Fibroblast of lung (primary cell): ENCODE measurements at regions not wholly inside any gene's neighbourhood (a gene's known extent, or its start where the extent isn't known, plus 50 kb on each side); places are given as distances from the start of the nearest gene placed in this dataset.

Source experiments
- DNase-seq, 2 donors: peaks; one replicate each; pipeline versions ENCODE4 v3.0.0 to v3.0.0-alpha.2; 2010; ENCODE audit warnings: low read depth in 2 of 2
- H2AFZ ChIP-seq: 2 replicates; pipeline ENCODE4 v1.5.1; 2012; ENCODE audit warnings: low read length, control low read depth, inconsistent platforms
- H3K27ac ChIP-seq: 2 replicates; pipeline ENCODE4 v1.5.1; 2011; ENCODE audit warnings: low read length, control low read depth; ENCODE audit not compliant: insufficient read depth
- H3K27me3 ChIP-seq: 2 replicates; pipeline ENCODE4 v1.5.1; 2011; ENCODE audit warnings: mild to moderate bottlenecking, low read length; ENCODE audit not compliant: control insufficient read depth, insufficient read depth
- H3K36me3 ChIP-seq: 2 replicates; pipeline ENCODE4 v1.5.1; 2011; ENCODE audit warnings: low read length; ENCODE audit not compliant: control insufficient read depth, insufficient read depth
- H3K4me1 ChIP-seq: 2 replicates; pipeline ENCODE4 v1.5.1; 2011; ENCODE audit warnings: low read length; ENCODE audit not compliant: control insufficient read depth, insufficient read depth; ENCODE audit errors: extremely low read depth
- H3K4me2 ChIP-seq: 2 replicates; pipeline ENCODE4 v1.5.1; 2011; ENCODE audit warnings: low read length, control low read depth; ENCODE audit not compliant: insufficient read depth; ENCODE audit errors: extremely low read depth
- H3K4me3 ChIP-seq, 4 experiments: fragments of 200-600 bp in 1 of 4; sonication (generic) in 1 of 4; replicated peaks in 1 of 4; 2 replicates each; pipeline ENCODE4 v1.5.1; 2011 to 2016; ENCODE audit warnings: low read length in 4 of 4, low read depth in 3 of 4, mild to moderate bottlenecking in 3 of 4, control low read depth in 2 of 4, inconsistent platforms in 1 of 4, mixed read lengths in 1 of 4; ENCODE audit not compliant: insufficient read depth in 1 of 4; ENCODE audit errors: control extremely low read depth in 1 of 4
- H3K79me2 ChIP-seq: 2 replicates; pipeline ENCODE4 v1.5.1; 2012; ENCODE audit warnings: mild to moderate bottlenecking, low read length, inconsistent platforms; ENCODE audit not compliant: control insufficient read depth, insufficient read depth
- H3K9ac ChIP-seq: 2 replicates; pipeline ENCODE4 v1.5.1; 2011; ENCODE audit warnings: mild to moderate bottlenecking, low read length, control low read depth; ENCODE audit not compliant: insufficient read depth
- H3K9me3 ChIP-seq: 2 replicates; pipeline ENCODE4 v1.5.1; 2012; ENCODE audit warnings: low read depth, low read length; ENCODE audit not compliant: control insufficient read depth, insufficient read depth
- H4K20me1 ChIP-seq: 2 replicates; pipeline ENCODE4 v1.5.1; 2011; ENCODE audit warnings: low read length; ENCODE audit not compliant: control insufficient read depth, insufficient read depth; ENCODE audit errors: extremely low read depth
- EZH2 ChIP-seq: IDR thresholded peaks from 2 replicates; pipeline ENCODE4 v1.5.1; 2012; ENCODE audit warnings: low read length, control low read depth, mild to moderate bottlenecking; ENCODE audit errors: missing control alignments
- TF ChIP-seq, protein P1 (sequence below), 2 donors: IDR thresholded peaks in 1 of 2; conservative IDR thresholded peaks in 1 of 2; 1 replicate in 1 of 2; 2 replicates in 1 of 2; pipeline ENCODE4 v1.5.1; 2011 to 2012; ENCODE audit warnings: low read length in 2 of 2, control low read depth in 1 of 2, inconsistent platforms in 1 of 2, low read depth in 1 of 2, mild to moderate bottlenecking in 1 of 2

DNA sequence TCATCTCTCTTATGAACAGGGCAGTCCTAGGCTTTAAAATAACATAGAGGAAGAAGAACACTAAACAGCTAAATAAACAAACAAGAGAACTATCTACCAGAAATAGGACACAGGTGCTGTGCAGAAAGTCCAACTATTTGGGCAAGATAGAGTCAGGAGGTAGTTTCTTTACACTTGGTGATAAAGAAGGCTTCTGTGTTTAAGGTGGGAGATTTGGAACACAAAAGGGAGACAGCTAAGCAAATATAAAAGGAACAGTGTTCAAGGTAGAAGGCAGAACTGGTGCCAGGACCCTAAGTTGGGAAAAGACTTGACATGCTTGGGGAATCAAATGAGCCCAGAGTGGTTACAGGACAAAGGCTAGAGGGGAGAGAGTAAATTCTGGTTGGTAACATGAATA lies 110.5 kb downstream of the MANEA start:
- Histone ChIP-seq H3K4me1 (no peaks in the 10 kb centered on the region), H2AFZ (no peak overlapping the region), H3K27ac (no peak overlapping the region), H3K27me3 (no peaks in the 10 kb centered on the region), H3K9ac (no peak overlapping the region), H4K20me1 (no peaks in the 10 kb centered on the region), H3K4me3 (no peak overlapping the region), H3K4me2 (no peak overlapping the region), H3K79me2 (no peaks in the 10 kb centered on the region), H3K36me3 (no peaks in the 10 kb centered on the region), H3K9me3 (no peaks in the 10 kb centered on the region)
- no peak for TF ChIP-seq EZH2
- TF ChIP-seq, protein P1, sequence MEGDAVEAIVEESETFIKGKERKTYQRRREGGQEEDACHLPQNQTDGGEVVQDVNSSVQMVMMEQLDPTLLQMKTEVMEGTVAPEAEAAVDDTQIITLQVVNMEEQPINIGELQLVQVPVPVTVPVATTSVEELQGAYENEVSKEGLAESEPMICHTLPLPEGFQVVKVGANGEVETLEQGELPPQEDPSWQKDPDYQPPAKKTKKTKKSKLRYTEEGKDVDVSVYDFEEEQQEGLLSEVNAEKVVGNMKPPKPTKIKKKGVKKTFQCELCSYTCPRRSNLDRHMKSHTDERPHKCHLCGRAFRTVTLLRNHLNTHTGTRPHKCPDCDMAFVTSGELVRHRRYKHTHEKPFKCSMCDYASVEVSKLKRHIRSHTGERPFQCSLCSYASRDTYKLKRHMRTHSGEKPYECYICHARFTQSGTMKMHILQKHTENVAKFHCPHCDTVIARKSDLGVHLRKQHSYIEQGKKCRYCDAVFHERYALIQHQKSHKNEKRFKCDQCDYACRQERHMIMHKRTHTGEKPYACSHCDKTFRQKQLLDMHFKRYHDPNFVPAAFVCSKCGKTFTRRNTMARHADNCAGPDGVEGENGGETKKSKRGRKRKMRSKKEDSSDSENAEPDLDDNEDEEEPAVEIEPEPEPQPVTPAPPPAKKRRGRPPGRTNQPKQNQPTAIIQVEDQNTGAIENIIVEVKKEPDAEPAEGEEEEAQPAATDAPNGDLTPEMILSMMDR (conservative IDR thresholded peaks at IDR 0.05 in 1 of 2, IDR thresholded peaks at IDR 0.05 in 1 of 2; ENCODE audit: low read depth in 1 of 2, low read length in 2 of 2): no peak
- no peak for DNase-seq

DNA sequence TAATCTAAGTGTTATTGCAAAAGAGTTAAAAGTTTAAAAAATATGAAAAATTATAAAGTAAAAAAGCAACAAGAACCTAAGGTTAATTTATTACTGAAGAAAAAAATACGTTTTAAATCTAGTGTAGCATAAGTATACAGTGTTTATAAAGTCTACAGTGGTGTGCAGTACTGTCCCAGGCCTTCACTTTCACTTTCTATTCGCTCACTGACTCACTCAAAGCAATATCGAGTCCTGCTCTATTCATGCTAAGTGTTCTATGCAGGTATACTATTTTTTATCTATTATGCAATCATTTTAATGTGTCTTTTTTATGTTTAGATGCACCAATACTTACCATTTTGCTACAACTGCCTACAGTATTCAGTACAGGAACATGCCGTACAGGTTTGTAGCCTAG lies 113.0 kb downstream of the MANEA start:
- Histone ChIP-seq H3K4me1 (no peaks in the 10 kb centered on the region), H4K20me1 (no peaks in the 10 kb centered on the region), H2AFZ (no peak overlapping the region), H3K36me3 (no peaks in the 10 kb centered on the region), H3K9ac (no peak overlapping the region), H3K79me2 (no peaks in the 10 kb centered on the region), H3K4me3 (no peak overlapping the region), H3K27me3 (no peaks in the 10 kb centered on the region), H3K4me2 (no peak overlapping the region), H3K27ac (no peak overlapping the region), H3K9me3 (no peaks in the 10 kb centered on the region)
- DNase-seq: no peak
- TF ChIP-seq, protein P1 (conservative IDR thresholded peaks at IDR 0.05 in 1 of 2, IDR thresholded peaks at IDR 0.05 in 1 of 2; ENCODE audit: low read depth in 1 of 2, low read length in 2 of 2): no peak
- TF ChIP-seq EZH2: no peak

DNA sequence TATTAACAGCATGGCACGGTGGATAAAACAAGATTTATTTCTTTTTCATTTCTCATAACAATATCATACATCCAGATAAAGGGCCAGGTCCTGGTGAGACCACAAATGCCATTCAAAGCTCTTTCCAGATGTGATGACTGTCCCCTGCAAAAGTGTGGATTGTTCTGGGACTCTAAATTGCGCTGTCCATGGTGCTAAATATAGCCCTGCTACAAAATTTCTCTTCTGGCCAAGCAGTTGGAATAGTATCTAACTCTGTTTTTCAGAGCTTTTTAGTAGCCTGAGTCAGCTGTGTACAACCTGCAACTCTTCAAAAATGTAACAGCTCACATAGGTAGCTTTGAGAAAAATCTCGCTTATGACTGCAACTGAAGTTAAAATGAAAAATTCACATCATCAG lies 115.8 kb downstream of the MANEA start:
- no peak for DNase-seq
- no peak overlapping the region for H3K4me3 ChIP-seq
- H3K27me3 ChIP-seq: no peaks in the 10 kb centered on the region
- no peak overlapping the region for H3K9ac ChIP-seq
- TF ChIP-seq, protein P1 (conservative IDR thresholded peaks at IDR 0.05 in 1 of 2, IDR thresholded peaks at IDR 0.05 in 1 of 2; ENCODE audit: low read depth in 1 of 2, low read length in 2 of 2): no peak
- TF ChIP-seq EZH2: no peak
- no peak overlapping the region for H3K27ac ChIP-seq
- H3K4me2 ChIP-seq: no peak overlapping the region
- no peaks in the 10 kb centered on the region for H3K79me2 ChIP-seq
- H3K9me3 ChIP-seq: no peaks in the 10 kb centered on the region
- H4K20me1 ChIP-seq: no peaks in the 10 kb centered on the region
- no peaks in the 10 kb centered on the region for H3K4me1 ChIP-seq
- H2AFZ ChIP-seq: no peak overlapping the region
- no peaks in the 10 kb centered on the region for H3K36me3 ChIP-seq
